Astrocyte of the spinal cord (primary cell): ENCODE measurements at regions not wholly inside any gene's neighbourhood (a gene's known extent, or its start where the extent isn't known, plus 50 kb on each side); places are given as distances from the start of the nearest gene placed in this dataset.
"Not testable (repeated sequence)": the region's sequence is repeated elsewhere in the genome, so short reads cannot be mapped to it uniquely, and the experiment has no call there.

Experiments used
- DNase-seq: peaks from one replicate; pipeline ENCODE4 v3.0.0; 2011; ENCODE audit warnings: low read depth, low spot score
- H3K4me3 ChIP-seq: 2 replicates; pipeline ENCODE4 v1.5.1; 2011; ENCODE audit warnings: low read depth, mild to moderate bottlenecking, low read length, moderate library complexity
- CTCF ChIP-seq: IDR thresholded peaks from 2 replicates; pipeline ENCODE4 v1.5.1; 2012; ENCODE audit warnings: low read depth, mild to moderate bottlenecking, low read length, inconsistent platforms
- in situ Hi-C: cut with HindIII; loops from 2 replicates; pipeline ENCODE4 v1.10.0; 2017; ENCODE audit warnings: low sequenced_read_pairs

- in situ Hi-C loops: no loop called here
- DNase-seq: peak; percentile 10
Observed at GRCh38 chr5:28305891-28306290, 1267.5 kb upstream of the CDH9 start.

GRCh38 chr5:28301712-28302111 lies 1263.3 kb upstream of the CDH9 start:
- no peak overlapping the region for H3K4me3 ChIP-seq
- in situ Hi-C loops: no loop called here
- TF ChIP-seq CTCF: no peak
- DNase-seq: peak; percentile 90

More at GRCh38 chr5:28305891-28306290, 1267.5 kb upstream of the CDH9 start:
- no peak for TF ChIP-seq CTCF
- no peak overlapping the region for H3K4me3 ChIP-seq

GRCh38 chr5:28296254-28297013 lies 1258.0 kb upstream of the CDH9 start:
- DNase-seq: no peak
- no peak for TF ChIP-seq CTCF
- in situ Hi-C loops: no loop called here
- H3K4me3 ChIP-seq: no peak overlapping the region

- in situ Hi-C loops, H3K4me3 ChIP-seq: not testable (repeated sequence)
Observed at GRCh38 chr5:28287021-28287420, 1248.6 kb upstream of the CDH9 start.

GRCh38 chr5:28286566-28286965 lies 1248.2 kb upstream of the CDH9 start:
- in situ Hi-C loops: no loop called here
- DNase-seq: no peak
- no peak overlapping the region for H3K4me3 ChIP-seq
- TF ChIP-seq CTCF: no peak

More at GRCh38 chr5:28287021-28287420, 1248.6 kb upstream of the CDH9 start:
- DNase-seq: not testable (repeated sequence)

GRCh38 chr5:28284788-28285187 lies 1246.4 kb upstream of the CDH9 start:
- no peak overlapping the region for H3K4me3 ChIP-seq
- TF ChIP-seq CTCF: no peak
- in situ Hi-C loops: no loop called here
- no peak for DNase-seq

GRCh38 chr5:28281351-28281750 lies 1243.0 kb upstream of the CDH9 start:
- no peak for TF ChIP-seq CTCF
- in situ Hi-C loops: no loop called here
- DNase-seq: peak; percentile 79
- no peak overlapping the region for H3K4me3 ChIP-seq
